ENCODE measurements at regions not wholly inside any gene's neighbourhood (a gene's known extent, or its start where the extent isn't known, plus 50 kb on each side); places are given as distances from the start of the nearest gene placed in this dataset.

- H3K27me3 Mint-ChIP-seq (ENCODE audit: low read depth) = no peaks in the 10 kb centered on the region
- H3K36me3 Mint-ChIP-seq (ENCODE audit: insufficient read depth) = no peaks in the 10 kb centered on the region
- ATAC-seq (no peak), DNase-seq (no peak)
- H3K4me1 Mint-ChIP-seq (ENCODE audit: low read depth) = no peaks in the 10 kb centered on the region
- no peaks in the 10 kb centered on the region for H3K9me3 Mint-ChIP-seq
- H3K4me3 Mint-ChIP-seq = no peak overlapping the region
Measured at GRCh38 chrX:4528247-4528646, 814.8 kb upstream of the PRKX start.

DNA sequence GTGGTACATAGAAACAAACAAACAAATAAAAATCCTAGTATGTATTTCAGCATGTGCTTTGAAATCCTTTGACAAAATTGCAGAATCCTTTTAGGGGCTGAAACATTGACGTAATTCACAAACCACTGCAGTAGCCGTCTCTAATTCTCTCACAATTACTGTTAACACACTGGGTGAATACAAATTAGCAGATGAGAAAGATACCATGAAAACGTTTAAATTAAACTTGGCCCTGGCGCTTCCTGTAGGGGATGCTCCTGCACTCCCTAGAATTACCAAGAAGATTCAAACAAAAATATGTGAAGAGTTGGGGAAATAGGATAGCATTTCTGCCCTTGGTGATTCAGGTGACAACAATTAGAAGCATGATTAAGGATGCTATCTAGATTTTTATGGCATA is 772.5 kb upstream of the PRKX start:
- DNase-seq = no peak
- H3K4me3 Mint-ChIP-seq = no peak overlapping the region
- H3K4me1 Mint-ChIP-seq (ENCODE audit: low read depth) = no peaks in the 10 kb centered on the region
- no peak for ATAC-seq
- no peaks in the 10 kb centered on the region for H3K36me3 Mint-ChIP-seq (ENCODE audit: insufficient read depth)
- no peaks in the 10 kb centered on the region for H3K9me3 Mint-ChIP-seq
- no peaks in the 10 kb centered on the region for H3K27me3 Mint-ChIP-seq (ENCODE audit: low read depth)

DNA sequence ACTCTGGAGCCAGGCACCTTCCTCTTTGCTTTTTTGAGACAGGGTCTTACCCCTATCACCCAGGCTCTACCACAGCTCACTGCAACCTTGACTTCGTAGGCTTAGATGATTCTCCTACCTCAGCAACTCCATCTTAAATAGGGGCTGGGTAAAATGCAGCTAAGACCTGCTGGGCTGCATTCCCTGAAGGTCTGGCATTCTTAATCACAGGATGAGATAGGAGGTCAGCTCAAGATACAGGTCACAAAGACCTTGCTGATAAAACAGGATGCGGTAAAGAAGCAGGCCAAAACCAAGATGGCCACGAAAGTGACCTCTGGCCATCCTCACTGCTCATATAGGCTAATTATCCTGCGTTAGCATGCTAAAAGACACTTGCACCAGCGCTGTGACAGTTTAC is 770.8 kb upstream of the PRKX start:
- Mint-ChIP-seq H3K4me3 (no peak overlapping the region), H3K9me3 (peaks cover 4% of the 10 kb centered on the region)

DNA sequence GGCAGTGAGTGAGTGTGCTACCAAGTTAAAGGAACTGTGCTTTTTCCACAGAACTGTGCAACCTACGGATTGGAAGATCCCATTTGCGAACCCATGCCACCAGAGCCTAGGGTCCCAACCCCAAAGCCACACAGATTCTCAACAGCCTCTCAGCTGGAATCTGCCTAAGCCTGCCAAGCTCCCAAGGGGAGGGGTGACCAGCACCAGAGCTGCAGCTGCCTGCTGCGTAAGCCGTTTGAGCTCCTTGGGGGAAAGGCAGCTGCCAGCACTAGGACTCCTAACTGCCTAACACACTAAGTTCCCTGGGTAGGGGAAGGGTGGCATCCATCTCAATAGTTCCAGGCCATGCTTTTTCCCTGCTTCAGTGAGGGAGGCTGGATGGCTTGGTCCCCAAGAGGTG is 738.1 kb upstream of the PRKX start:
- Mint-ChIP-seq H3K4me1 (ENCODE audit: low read depth) (no peaks in the 10 kb centered on the region), H3K9me3 (peaks cover 15% of the 10 kb centered on the region), H3K4me3 (no peak overlapping the region), H3K27me3 (ENCODE audit: low read depth) (no peaks in the 10 kb centered on the region), H3K36me3 (ENCODE audit: insufficient read depth) (no peaks in the 10 kb centered on the region)
- DNase-seq (no peak), ATAC-seq (no peak)

More for the DNA sequence above, 770.8 kb upstream of the PRKX start:
- Mint-ChIP-seq H3K27me3 (ENCODE audit: low read depth) (no peaks in the 10 kb centered on the region), H3K4me1 (ENCODE audit: low read depth) (no peaks in the 10 kb centered on the region), H3K36me3 (ENCODE audit: insufficient read depth) (no peaks in the 10 kb centered on the region)
- ATAC-seq (no peak), DNase-seq (no peak)

- no peaks in the 10 kb centered on the region for H3K36me3 Mint-ChIP-seq (ENCODE audit: insufficient read depth)
- ATAC-seq (no peak), DNase-seq (no peak)
- H3K9me3 Mint-ChIP-seq = peaks cover 15% of the 10 kb centered on the region
- no peak overlapping the region for H3K4me3 Mint-ChIP-seq
- no peaks in the 10 kb centered on the region for H3K4me1 Mint-ChIP-seq (ENCODE audit: low read depth)
- H3K27me3 Mint-ChIP-seq (ENCODE audit: low read depth) = no peaks in the 10 kb centered on the region
Measured at GRCh38 chrX:4450177-4450576, 736.7 kb upstream of the PRKX start.

DNA sequence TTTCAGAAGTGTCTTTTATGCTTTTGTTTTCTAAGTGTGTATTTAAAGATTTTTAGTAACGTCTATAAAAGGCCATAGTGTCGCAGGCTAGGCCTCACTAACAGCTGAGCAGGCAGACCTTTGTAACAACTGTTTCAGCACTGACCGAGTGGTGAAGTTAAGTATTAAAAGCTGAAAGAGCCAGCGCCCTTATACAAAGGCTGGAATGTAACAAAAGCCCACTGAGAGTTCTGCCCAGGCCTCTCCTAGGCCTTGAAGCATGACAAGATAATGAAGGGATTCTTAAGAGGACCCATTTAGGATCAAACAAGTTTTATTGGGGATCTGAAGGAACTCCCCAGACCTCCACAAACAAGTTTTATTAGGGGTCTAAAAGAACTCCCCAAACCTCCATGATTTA is 722.5 kb upstream of the PRKX start:
- no peaks in the 10 kb centered on the region for H3K9me3 Mint-ChIP-seq
- H3K4me3 Mint-ChIP-seq = no peak overlapping the region
- no peaks in the 10 kb centered on the region for H3K27me3 Mint-ChIP-seq (ENCODE audit: low read depth)
- ATAC-seq (no peak), DNase-seq (no peak)
- no peaks in the 10 kb centered on the region for H3K4me1 Mint-ChIP-seq (ENCODE audit: low read depth)
- H3K36me3 Mint-ChIP-seq (ENCODE audit: insufficient read depth) = no peaks in the 10 kb centered on the region

GRCh38 chrX:4397471-4397870 is 684.0 kb upstream of the PRKX start:
- no peaks in the 10 kb centered on the region for H3K36me3 Mint-ChIP-seq (ENCODE audit: insufficient read depth)

GRCh38 chrX:4382273-4382672 is 668.8 kb upstream of the PRKX start:
- DNase-seq = no peak
- no peak overlapping the region for H3K4me3 Mint-ChIP-seq
- no peaks in the 10 kb centered on the region for H3K4me1 Mint-ChIP-seq (ENCODE audit: low read depth)
- no peaks in the 10 kb centered on the region for H3K36me3 Mint-ChIP-seq (ENCODE audit: insufficient read depth)
- no peak for ATAC-seq
- H3K27me3 Mint-ChIP-seq (ENCODE audit: low read depth) = no peaks in the 10 kb centered on the region
- peaks cover 6% of the 10 kb centered on the region for H3K9me3 Mint-ChIP-seq

More at GRCh38 chrX:4397471-4397870, 684.0 kb upstream of the PRKX start:
- no peaks in the 10 kb centered on the region for H3K27me3 Mint-ChIP-seq (ENCODE audit: low read depth)
- H3K4me1 Mint-ChIP-seq (ENCODE audit: low read depth) = no peaks in the 10 kb centered on the region
- H3K9me3 Mint-ChIP-seq = peaks cover 7% of the 10 kb centered on the region
- no peak for ATAC-seq
- no peak overlapping the region for H3K4me3 Mint-ChIP-seq
- no peak for DNase-seq

- Mint-ChIP-seq H3K36me3 (ENCODE audit: insufficient read depth) (no peaks in the 10 kb centered on the region), H3K4me1 (ENCODE audit: low read depth) (no peaks in the 10 kb centered on the region), H3K9me3 (peaks cover 6% of the 10 kb centered on the region), H3K27me3 (ENCODE audit: low read depth) (no peaks in the 10 kb centered on the region), H3K4me3 (no peak overlapping the region)
- no peak for DNase-seq
- no peak for ATAC-seq
Measured at GRCh38 chrX:4380710-4381109, 667.3 kb upstream of the PRKX start.

DNA sequence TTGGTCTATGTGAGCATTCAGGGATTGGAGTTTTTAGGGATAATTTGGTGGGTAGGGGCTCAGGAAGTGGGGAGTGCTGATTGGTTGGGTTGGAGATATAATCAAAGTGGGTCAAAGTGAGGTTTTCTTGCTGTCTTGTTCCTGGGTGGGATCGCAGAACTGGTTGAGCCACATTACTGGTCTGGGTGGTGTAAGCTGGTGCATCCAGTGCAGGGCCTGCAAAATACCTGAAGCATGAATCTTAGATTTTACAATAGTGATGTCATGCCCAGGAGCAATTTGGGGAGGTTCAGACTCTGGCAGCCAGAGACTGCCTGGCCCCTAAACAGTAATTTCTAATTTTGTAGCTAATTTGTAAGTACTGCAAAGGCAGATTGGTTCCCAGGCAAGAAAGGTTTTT is 665.6 kb upstream of the PRKX start:
- Mint-ChIP-seq H3K4me1 (ENCODE audit: low read depth) (no peaks in the 10 kb centered on the region), H3K4me3 (no peak overlapping the region), H3K36me3 (ENCODE audit: insufficient read depth) (no peaks in the 10 kb centered on the region), H3K27me3 (ENCODE audit: low read depth) (no peaks in the 10 kb centered on the region), H3K9me3 (peaks cover 6% of the 10 kb centered on the region)
- DNase-seq (no peak), ATAC-seq (no peak)

- Mint-ChIP-seq H3K4me1 (ENCODE audit: low read depth) (no peaks in the 10 kb centered on the region), H3K4me3 (no peak overlapping the region), H3K36me3 (ENCODE audit: insufficient read depth) (no peaks in the 10 kb centered on the region), H3K9me3 (peaks cover 3% of the 10 kb centered on the region), H3K27me3 (ENCODE audit: low read depth) (no peaks in the 10 kb centered on the region)
- DNase-seq (no peak), ATAC-seq (no peak)
Measured at GRCh38 chrX:4373791-4374190, 660.3 kb upstream of the PRKX start.

DNA sequence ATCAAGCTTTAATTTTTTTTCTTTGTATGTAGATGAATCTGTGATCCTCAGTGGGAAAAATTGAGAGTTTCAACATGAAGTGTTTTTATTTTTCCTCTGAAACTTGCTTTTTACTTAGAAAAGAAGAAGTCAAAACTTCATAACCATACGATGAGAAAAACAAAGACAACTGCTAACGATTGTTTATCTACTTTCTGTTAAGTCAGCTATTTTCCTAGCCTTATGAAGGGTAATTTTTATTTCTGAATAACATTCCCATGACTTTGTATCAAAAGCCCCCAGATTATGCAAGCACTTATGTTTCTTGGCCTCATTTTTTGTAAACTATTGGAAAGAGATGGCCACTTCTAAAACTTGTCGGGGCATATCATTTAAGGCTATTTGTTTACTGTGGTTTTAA is 645.1 kb upstream of the PRKX start:
- Mint-ChIP-seq H3K9me3 (no peaks in the 10 kb centered on the region), H3K36me3 (ENCODE audit: insufficient read depth) (no peaks in the 10 kb centered on the region), H3K4me1 (ENCODE audit: low read depth) (no peaks in the 10 kb centered on the region), H3K27me3 (ENCODE audit: low read depth) (no peaks in the 10 kb centered on the region), H3K4me3 (no peak overlapping the region)
- DNase-seq (no peak), ATAC-seq (no peak)

GRCh38 chrX:4322916-4323315 is 609.5 kb upstream of the PRKX start:
- H3K4me3 Mint-ChIP-seq = no peak overlapping the region
- peaks cover 7% of the 10 kb centered on the region for H3K9me3 Mint-ChIP-seq
- DNase-seq (no peak), ATAC-seq (no peak)
- no peaks in the 10 kb centered on the region for H3K27me3 Mint-ChIP-seq (ENCODE audit: low read depth)
- no peaks in the 10 kb centered on the region for H3K4me1 Mint-ChIP-seq (ENCODE audit: low read depth)
- no peaks in the 10 kb centered on the region for H3K36me3 Mint-ChIP-seq (ENCODE audit: insufficient read depth)

- H3K9me3 Mint-ChIP-seq = peaks cover 7% of the 10 kb centered on the region
Measured at GRCh38 chrX:4320436-4320947, 607.0 kb upstream of the PRKX start.

DNA sequence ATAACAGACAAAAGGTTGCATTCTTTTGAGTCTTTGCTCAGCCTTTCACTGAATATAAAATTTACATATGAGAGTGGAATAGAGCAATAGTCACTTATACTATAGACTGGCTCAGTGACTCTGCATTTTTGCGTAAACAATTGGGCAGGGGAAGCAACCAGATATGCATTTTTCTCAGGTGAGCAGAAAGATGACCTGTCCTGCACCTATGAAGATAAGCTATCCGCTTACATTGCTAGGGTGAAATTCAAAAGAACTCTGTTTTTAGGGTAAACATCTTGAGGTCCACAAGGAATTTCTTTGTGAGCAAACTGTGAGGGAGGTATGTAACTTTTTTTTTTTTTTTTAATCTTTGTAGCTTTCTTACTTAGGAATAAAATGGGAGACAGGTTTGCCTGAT is 602.4 kb upstream of the PRKX start:
- H3K4me1 Mint-ChIP-seq (ENCODE audit: low read depth) = no peaks in the 10 kb centered on the region
- DNase-seq (no peak), ATAC-seq (no peak)
- no peaks in the 10 kb centered on the region for H3K27me3 Mint-ChIP-seq (ENCODE audit: low read depth)
- no peaks in the 10 kb centered on the region for H3K36me3 Mint-ChIP-seq (ENCODE audit: insufficient read depth)
- no peak overlapping the region for H3K4me3 Mint-ChIP-seq
- no peaks in the 10 kb centered on the region for H3K9me3 Mint-ChIP-seq

More at GRCh38 chrX:4320436-4320947, 607.0 kb upstream of the PRKX start:
- Mint-ChIP-seq H3K36me3 (ENCODE audit: insufficient read depth) (no peaks in the 10 kb centered on the region), H3K27me3 (ENCODE audit: low read depth) (no peaks in the 10 kb centered on the region), H3K4me3 (no peak overlapping the region), H3K4me1 (ENCODE audit: low read depth) (no peaks in the 10 kb centered on the region)
- no peak for ATAC-seq
- DNase-seq = no peak

DNA sequence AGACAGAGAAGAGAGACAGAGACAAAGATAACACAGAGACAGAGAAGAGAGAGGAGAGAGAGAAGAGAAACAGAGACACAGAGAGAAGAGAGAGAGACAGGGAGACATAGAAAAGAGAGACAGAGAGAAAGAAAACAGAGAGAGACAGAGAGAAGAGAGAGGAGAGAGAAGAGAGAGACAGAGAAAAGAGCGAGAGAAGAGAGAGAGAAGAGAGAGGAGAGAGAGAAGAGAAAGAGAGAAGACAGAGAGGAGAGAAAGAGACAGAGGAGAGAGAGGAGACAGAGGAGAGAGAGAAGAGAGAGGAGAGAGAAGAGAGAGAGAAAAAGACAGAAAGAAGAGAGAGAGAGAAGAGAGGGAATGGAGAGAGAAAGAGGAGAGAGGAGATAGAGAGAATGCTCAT is 601.1 kb upstream of the PRKX start:
- H3K36me3 Mint-ChIP-seq (ENCODE audit: insufficient read depth) = no peaks in the 10 kb centered on the region
- H3K27me3 Mint-ChIP-seq (ENCODE audit: low read depth) = no peaks in the 10 kb centered on the region
- H3K4me1 Mint-ChIP-seq (ENCODE audit: low read depth) = no peaks in the 10 kb centered on the region
- H3K9me3 Mint-ChIP-seq = no peaks in the 10 kb centered on the region
- no peak overlapping the region for H3K4me3 Mint-ChIP-seq
- DNase-seq (no peak), ATAC-seq (no peak)
